Vagina (tissue), 2 donors: ENCODE measurements at regions not wholly inside any gene's neighbourhood (a gene's known extent, or its start where the extent isn't known, plus 50 kb on each side); places are given as distances from the start of the nearest gene placed in this dataset.

Source experiments
- POLR2A ChIP-seq, 2 donors: fragments of 450-650 bp; IDR thresholded peaks; one replicate each; pipeline ENCODE4 v1.6.1; 2017; ENCODE audit warnings: antibody characterized with exemption in 2 of 2, mild to moderate bottlenecking in 2 of 2, moderate library complexity in 2 of 2
- POLR2AphosphoS5 ChIP-seq, 2 donors: sonication (generic); formaldehyde crosslinking; IDR thresholded peaks; one replicate each; pipeline ENCODE4 v1.9.0; 2017; ENCODE audit warnings: antibody characterized with exemption in 2 of 2, mild to moderate bottlenecking in 2 of 2, low read depth in 1 of 2; ENCODE audit not compliant: insufficient read depth in 1 of 2
- TF ChIP-seq, protein P1 (sequence below), 3 experiments: fragments of 450-650 bp in 2 of 3; fragments of 200-600 bp in 1 of 3; sonication (generic) in 1 of 3; IDR thresholded peaks; one replicate each; pipeline ENCODE4 v1.5.1; 2017 to 2019; ENCODE audit warnings: antibody characterized with exemption in 3 of 3, mild to moderate bottlenecking in 2 of 3, moderate library complexity in 2 of 3

DNA sequence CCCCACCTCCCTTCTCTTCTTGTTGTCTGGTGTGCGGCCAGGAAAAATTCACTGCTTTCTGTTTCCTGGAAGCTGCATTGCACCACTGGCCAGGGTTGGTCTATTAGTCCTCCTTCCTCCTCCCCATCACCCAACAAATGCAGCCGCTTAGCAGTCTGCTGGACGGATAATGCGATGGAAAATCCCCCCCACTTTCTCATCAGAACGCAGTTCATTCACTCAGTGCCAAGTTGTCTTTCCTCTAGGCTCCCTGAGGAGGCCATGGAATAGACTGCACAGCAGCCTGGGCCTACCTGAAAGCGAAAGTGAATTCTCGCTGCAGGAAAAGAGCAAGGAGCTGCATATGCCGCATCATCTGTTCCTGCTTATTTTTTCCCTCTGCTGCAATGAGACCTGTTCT, 513.6 kb downstream of the METTL15 start:
- TF ChIP-seq, protein P1, sequence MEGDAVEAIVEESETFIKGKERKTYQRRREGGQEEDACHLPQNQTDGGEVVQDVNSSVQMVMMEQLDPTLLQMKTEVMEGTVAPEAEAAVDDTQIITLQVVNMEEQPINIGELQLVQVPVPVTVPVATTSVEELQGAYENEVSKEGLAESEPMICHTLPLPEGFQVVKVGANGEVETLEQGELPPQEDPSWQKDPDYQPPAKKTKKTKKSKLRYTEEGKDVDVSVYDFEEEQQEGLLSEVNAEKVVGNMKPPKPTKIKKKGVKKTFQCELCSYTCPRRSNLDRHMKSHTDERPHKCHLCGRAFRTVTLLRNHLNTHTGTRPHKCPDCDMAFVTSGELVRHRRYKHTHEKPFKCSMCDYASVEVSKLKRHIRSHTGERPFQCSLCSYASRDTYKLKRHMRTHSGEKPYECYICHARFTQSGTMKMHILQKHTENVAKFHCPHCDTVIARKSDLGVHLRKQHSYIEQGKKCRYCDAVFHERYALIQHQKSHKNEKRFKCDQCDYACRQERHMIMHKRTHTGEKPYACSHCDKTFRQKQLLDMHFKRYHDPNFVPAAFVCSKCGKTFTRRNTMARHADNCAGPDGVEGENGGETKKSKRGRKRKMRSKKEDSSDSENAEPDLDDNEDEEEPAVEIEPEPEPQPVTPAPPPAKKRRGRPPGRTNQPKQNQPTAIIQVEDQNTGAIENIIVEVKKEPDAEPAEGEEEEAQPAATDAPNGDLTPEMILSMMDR (IDR thresholded peaks at IDR 0.05), result no peak
- TF ChIP-seq POLR2AphosphoS5 (IDR thresholded peaks at IDR 0.05; ENCODE audit: insufficient read depth in 1 of 2, low read depth in 1 of 2) (no peak), POLR2A (IDR thresholded peaks at IDR 0.05) (no peak)
